ENCODE measurements at regions not wholly inside any gene's neighbourhood (a gene's known extent, or its start where the extent isn't known, plus 50 kb on each side); places are given as distances from the start of the nearest gene placed in this dataset.
"Not testable (repeated sequence)": the region's sequence is repeated elsewhere in the genome, so short reads cannot be mapped to it uniquely, and the experiment has no call there.

- no peak overlapping the region for H3K27ac Mint-ChIP-seq
- H3K36me3 Mint-ChIP-seq = no peaks in the 10 kb centered on the region
- H3K9me3 Mint-ChIP-seq = no peaks in the 10 kb centered on the region
- no peak for TF ChIP-seq CTCF (IDR thresholded peaks at IDR 0.05; ENCODE audit: unreplicated experiment)
- peaks cover 40% of the 10 kb centered on the region for H3K4me1 Mint-ChIP-seq
- H3K27me3 Mint-ChIP-seq (ENCODE audit: low read depth) = no peaks in the 10 kb centered on the region
- no peak overlapping the region for H3K4me3 Mint-ChIP-seq
- no peak for DNase-seq (ENCODE audit: low spot score in 2 of 2, unreplicated experiment in 2 of 2)
Measured at GRCh38 chr10:33485276-33485675, 150.8 kb upstream of the NRP1 start.

GRCh38 chr10:33484787-33485186, 150.3 kb upstream of the NRP1 start:
- Mint-ChIP-seq H3K27ac (no peak overlapping the region), H3K9me3 (no peaks in the 10 kb centered on the region)

DNA sequence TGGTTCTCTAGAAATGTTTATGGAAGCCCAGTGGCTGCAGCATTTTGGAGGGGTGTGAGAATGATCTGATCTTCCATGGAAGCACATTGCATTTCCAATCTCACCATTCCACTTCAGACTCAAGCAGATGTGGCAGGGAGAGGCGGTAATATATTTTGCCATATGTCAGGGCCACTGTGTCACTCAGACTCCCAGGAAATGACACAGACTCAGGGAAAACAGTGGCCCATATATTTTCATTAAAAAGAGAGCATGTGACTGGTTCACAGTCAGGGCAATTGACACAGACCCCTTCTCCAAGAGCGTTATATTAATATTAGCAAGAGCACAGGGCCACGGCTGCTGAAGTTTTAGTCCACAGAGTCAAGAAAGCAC, 149.3 kb upstream of the NRP1 start:
- Mint-ChIP-seq H3K36me3 (no peaks in the 10 kb centered on the region), H3K27me3 (ENCODE audit: low read depth) (no peaks in the 10 kb centered on the region), H3K4me1 (peaks cover 31% of the 10 kb centered on the region), H3K27ac (no peak overlapping the region), H3K9me3 (no peaks in the 10 kb centered on the region), H3K4me3 (no peak overlapping the region)
- no peak for DNase-seq (ENCODE audit: low spot score in 2 of 2, unreplicated experiment in 2 of 2)
- TF ChIP-seq CTCF (IDR thresholded peaks at IDR 0.05; ENCODE audit: unreplicated experiment) = no peak

More at GRCh38 chr10:33484787-33485186, 150.3 kb upstream of the NRP1 start:
- Mint-ChIP-seq H3K27me3 (ENCODE audit: low read depth) (no peaks in the 10 kb centered on the region), H3K36me3 (no peaks in the 10 kb centered on the region), H3K4me1 (peaks cover 35% of the 10 kb centered on the region), H3K4me3 (no peak overlapping the region)
- no peak for TF ChIP-seq CTCF (IDR thresholded peaks at IDR 0.05; ENCODE audit: unreplicated experiment)
- no peak for DNase-seq (ENCODE audit: low spot score in 2 of 2, unreplicated experiment in 2 of 2)

DNA sequence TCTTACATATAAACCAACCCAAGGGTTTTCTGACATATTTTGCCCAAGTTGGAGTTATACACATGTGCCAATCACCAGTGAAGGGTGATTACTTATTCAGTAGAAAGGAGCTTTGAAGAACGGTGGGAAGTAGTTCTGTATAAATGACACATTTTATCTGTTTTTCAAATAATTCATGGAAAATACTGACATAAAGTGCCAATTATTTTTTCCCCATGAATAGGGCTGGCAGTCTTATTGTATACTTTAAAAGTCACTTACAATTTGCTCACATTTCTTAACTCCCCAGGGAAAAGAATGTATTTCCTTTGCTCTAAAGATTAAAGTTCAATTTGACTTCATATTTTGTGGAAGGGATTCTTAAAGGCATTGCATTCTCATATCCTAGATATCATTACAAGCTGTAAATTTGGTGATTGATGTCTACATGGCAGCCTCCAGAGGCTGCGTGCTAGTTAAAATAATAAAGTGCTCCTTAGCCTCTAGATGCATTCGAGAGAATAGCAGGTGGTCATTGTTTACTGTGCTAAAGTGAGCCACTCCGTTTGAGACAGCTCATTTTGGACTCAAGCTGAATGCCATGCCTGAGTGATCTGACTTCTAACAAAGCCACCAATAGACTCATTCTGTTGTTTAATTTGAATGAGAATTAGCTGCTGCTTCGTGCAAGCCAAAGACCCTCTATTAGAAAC, 148.8 kb upstream of the NRP1 start:
- Mint-ChIP-seq H3K27ac (no peak overlapping the region), H3K4me3 (no peak overlapping the region), H3K36me3 (no peaks in the 10 kb centered on the region), H3K9me3 (no peaks in the 10 kb centered on the region), H3K4me1 (peaks cover 36% of the 10 kb centered on the region), H3K27me3 (ENCODE audit: low read depth) (no peaks in the 10 kb centered on the region)
- no peak for TF ChIP-seq CTCF (IDR thresholded peaks at IDR 0.05; ENCODE audit: unreplicated experiment)
- DNase-seq (ENCODE audit: low spot score in 2 of 2, unreplicated experiment in 2 of 2) = no peak

DNA sequence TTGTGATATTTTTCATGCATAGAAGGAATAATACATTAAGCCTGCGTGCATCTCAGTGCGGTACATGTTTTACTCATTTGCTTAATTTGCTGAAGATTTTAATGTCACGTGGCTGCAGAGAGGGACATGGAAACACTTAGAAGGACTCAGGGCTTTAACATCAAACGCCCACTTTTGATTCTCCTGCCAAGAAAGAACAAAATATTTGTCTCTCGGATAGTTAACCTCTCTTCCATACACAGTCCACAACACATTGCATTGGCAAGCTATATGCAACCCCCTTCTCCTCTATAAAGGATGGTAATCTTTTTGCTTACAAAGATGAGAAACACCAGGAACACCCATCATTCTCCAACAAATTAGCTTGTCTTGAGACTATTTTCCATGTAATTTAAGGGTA, 148.0 kb upstream of the NRP1 start:
- no peak for DNase-seq (ENCODE audit: low spot score in 2 of 2, unreplicated experiment in 2 of 2)
- Mint-ChIP-seq H3K4me1 (peaks cover 44% of the 10 kb centered on the region), H3K36me3 (no peaks in the 10 kb centered on the region), H3K27me3 (ENCODE audit: low read depth) (no peaks in the 10 kb centered on the region), H3K27ac (no peak overlapping the region), H3K4me3 (no peak overlapping the region), H3K9me3 (no peaks in the 10 kb centered on the region)
- no peak for TF ChIP-seq CTCF (IDR thresholded peaks at IDR 0.05; ENCODE audit: unreplicated experiment)

- DNase-seq (ENCODE audit: low spot score in 2 of 2, unreplicated experiment in 2 of 2) = no peak
- Mint-ChIP-seq H3K36me3 (no peaks in the 10 kb centered on the region), H3K4me3 (no peak overlapping the region), H3K27me3 (ENCODE audit: low read depth) (no peaks in the 10 kb centered on the region), H3K9me3 (no peaks in the 10 kb centered on the region), H3K27ac (no peak overlapping the region), H3K4me1 (peaks cover 50% of the 10 kb centered on the region)
- TF ChIP-seq CTCF (IDR thresholded peaks at IDR 0.05; ENCODE audit: unreplicated experiment) = no peak
Measured at GRCh38 chr10:33481184-33481583, 146.7 kb upstream of the NRP1 start.

- not testable (repeated sequence) for H3K4me3 Mint-ChIP-seq; H3K27me3 Mint-ChIP-seq (ENCODE audit: low read depth); H3K36me3 Mint-ChIP-seq; DNase-seq (ENCODE audit: low spot score in 2 of 2, unreplicated experiment in 2 of 2); H3K27ac Mint-ChIP-seq; H3K9me3 Mint-ChIP-seq
- H3K4me1 Mint-ChIP-seq = peaks cover 50% of the 10 kb centered on the region
Measured at GRCh38 chr10:33480417-33480816, 145.9 kb upstream of the NRP1 start.

All from mesothelial cell of epicardium (in vitro differentiated cells).